Type B pancreatic cell (in vitro differentiated cells): ENCODE measurements at regions not wholly inside any gene's neighbourhood (a gene's known extent, or its start where the extent isn't known, plus 50 kb on each side); places are given as distances from the start of the nearest gene placed in this dataset.
A peak's percentile ranks its signal among the peaks of the same experiment; 100 is the strongest.

Experiments
- DNase-seq: peaks from one replicate; pipeline ENCODE4 v3.0.0; 2021; ENCODE audit warnings: mixed read lengths; ENCODE audit not compliant: unreplicated experiment; ENCODE audit errors: extremely low spot score
- H3K27ac Mint-ChIP-seq: 2 replicates; pipeline ENCODE4 v1.8.0; 2021; ENCODE audit warnings: mild to moderate bottlenecking, mixed read lengths
- H3K27me3 Mint-ChIP-seq: 2 replicates; pipeline ENCODE4 v1.8.0; 2021; ENCODE audit warnings: mixed read lengths
- H3K36me3 Mint-ChIP-seq: 2 replicates; pipeline ENCODE4 v1.8.0; 2021; ENCODE audit warnings: mixed read lengths
- H3K4me1 Mint-ChIP-seq: one replicate; pipeline ENCODE4 v1.8.0; 2021; ENCODE audit warnings: mixed read lengths; ENCODE audit not compliant: unreplicated experiment
- H3K4me3 Mint-ChIP-seq: 2 replicates; pipeline ENCODE4 v1.8.0; 2021; ENCODE audit warnings: mild to moderate bottlenecking, mixed read lengths
- H3K9me3 Mint-ChIP-seq: 2 replicates; pipeline ENCODE4 v1.8.0; 2021; ENCODE audit warnings: mixed read lengths
- TF ChIP-seq, protein P1 (sequence below): fragments of 200-600 bp; sonication (generic); conservative IDR thresholded peaks from 2 replicates; pipeline ENCODE4 v1.5.0; 2021; ENCODE audit warnings: antibody characterized with exemption, mild to moderate bottlenecking

DNA sequence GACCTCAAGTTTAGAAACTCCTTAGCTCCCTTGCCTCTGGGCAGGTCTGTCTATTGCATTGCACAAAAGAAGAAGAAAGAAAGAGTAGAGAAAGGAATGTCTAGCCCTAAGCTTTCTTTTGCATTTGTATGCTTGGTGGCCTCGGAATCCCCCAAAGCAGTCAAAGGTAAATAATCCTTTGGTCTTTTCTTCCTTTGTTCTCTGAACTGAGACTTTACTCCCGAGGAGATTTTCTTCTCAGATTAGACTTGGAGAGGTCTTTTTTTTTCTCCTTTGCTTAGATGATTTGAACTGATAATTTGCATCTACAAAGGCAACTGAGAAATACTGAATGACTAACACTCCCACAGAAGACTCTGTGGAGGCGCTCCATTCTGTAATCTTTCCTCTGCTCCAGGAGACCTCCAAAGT lies 93.2 kb downstream of the AKR1D1 start:
- Mint-ChIP-seq H3K4me3 (no peak overlapping the region), H3K27me3 (no peaks in the 10 kb centered on the region), H3K9me3 (peaks cover 13% of the 10 kb centered on the region), H3K4me1 (peaks cover 17% of the 10 kb centered on the region), H3K27ac (peak overlapping the region; percentile 37), H3K36me3 (peaks cover 5% of the 10 kb centered on the region)
- TF ChIP-seq, protein P1, sequence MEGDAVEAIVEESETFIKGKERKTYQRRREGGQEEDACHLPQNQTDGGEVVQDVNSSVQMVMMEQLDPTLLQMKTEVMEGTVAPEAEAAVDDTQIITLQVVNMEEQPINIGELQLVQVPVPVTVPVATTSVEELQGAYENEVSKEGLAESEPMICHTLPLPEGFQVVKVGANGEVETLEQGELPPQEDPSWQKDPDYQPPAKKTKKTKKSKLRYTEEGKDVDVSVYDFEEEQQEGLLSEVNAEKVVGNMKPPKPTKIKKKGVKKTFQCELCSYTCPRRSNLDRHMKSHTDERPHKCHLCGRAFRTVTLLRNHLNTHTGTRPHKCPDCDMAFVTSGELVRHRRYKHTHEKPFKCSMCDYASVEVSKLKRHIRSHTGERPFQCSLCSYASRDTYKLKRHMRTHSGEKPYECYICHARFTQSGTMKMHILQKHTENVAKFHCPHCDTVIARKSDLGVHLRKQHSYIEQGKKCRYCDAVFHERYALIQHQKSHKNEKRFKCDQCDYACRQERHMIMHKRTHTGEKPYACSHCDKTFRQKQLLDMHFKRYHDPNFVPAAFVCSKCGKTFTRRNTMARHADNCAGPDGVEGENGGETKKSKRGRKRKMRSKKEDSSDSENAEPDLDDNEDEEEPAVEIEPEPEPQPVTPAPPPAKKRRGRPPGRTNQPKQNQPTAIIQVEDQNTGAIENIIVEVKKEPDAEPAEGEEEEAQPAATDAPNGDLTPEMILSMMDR, result no peak
- DNase-seq, result no peak

DNA sequence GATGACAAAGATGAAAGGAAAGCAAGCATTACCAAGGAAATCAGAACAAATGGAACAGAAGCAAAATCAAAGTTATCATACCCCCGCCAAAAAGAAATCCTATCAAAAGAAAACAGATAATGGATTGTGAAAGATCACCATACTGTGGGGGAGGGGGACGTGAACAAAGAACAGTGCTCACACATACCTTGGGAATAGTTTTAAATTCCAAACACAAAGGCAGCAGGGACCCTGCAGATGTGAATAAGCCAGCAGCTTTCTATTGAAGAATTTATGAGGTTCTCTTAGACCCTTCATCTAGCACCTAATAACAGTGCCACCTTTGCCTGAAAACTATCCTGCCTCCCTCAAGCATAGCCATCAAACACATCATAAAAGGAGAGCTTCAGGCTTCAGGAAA lies 94.0 kb downstream of the AKR1D1 start:
- Mint-ChIP-seq H3K4me3 (no peak overlapping the region), H3K4me1 (peaks cover 17% of the 10 kb centered on the region), H3K27me3 (no peaks in the 10 kb centered on the region), H3K9me3 (peaks cover 14% of the 10 kb centered on the region), H3K27ac (no peak overlapping the region), H3K36me3 (no peaks in the 10 kb centered on the region)
- no peak for DNase-seq
- TF ChIP-seq, protein P1, result no peak

DNA sequence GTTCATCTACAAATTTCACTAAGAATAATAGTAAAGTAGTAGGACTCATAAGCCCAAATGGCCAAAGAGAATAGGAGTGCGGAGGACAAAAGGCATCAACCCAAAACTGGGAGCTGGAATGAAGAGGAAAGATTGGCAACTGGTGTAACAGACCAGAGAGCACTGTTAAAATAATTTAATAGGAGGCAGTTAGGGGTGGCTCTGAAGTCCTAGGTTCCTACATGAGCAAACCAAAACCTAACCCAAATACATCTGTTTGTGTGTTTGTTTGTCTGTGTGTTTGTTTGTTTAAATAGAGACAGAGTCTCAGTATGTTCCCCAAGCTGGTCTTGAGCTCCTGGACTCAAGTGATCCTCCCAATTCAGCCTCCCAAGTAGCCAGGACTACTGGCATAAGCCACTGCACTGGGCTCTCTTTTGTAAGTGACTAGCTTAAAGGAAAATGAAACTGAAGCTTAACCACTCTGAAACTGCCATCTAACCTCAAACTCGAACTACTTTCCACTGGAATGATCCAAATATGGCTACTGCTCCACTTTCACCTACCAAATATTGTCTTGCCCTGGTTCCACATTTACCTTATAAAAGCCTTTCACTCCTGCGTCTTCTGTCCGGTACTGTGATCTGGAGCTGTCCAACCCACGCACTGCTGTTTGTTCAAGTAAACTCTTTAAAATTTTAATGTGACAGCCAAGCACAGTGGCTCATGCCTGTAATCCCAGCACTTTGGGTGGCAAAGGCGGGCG lies 94.9 kb downstream of the AKR1D1 start:
- no peak overlapping the region for H3K4me3 Mint-ChIP-seq
- no peak overlapping the region for H3K27ac Mint-ChIP-seq
- H3K9me3 Mint-ChIP-seq, result peaks cover 14% of the 10 kb centered on the region
- peaks cover 17% of the 10 kb centered on the region for H3K4me1 Mint-ChIP-seq
- DNase-seq, result no peak
- H3K36me3 Mint-ChIP-seq, result no peaks in the 10 kb centered on the region
- H3K27me3 Mint-ChIP-seq, result no peaks in the 10 kb centered on the region
- TF ChIP-seq, protein P1, result no peak

DNA sequence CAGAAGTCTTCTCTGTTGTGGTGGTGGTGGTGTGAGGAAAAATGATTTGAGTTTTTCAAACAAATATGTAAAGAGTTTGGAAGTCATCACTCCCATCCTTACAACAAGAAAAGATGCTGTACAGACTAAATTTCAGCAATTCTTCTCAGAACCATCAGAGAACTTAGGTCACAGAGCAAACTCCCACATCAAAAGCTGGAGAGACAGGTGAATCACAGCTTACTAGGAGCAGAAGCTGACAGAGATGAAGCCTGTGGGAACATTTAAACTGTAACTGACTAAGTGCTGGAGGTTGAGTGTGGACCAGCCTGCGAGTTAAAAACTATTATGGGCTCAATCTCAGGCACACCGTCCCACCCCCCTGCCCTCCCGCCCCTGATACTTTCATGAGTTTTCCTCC lies 97.3 kb downstream of the AKR1D1 start:
- Mint-ChIP-seq H3K36me3 (no peaks in the 10 kb centered on the region), H3K4me3 (no peak overlapping the region), H3K4me1 (peaks cover 17% of the 10 kb centered on the region), H3K27ac (no peak overlapping the region), H3K9me3 (peaks cover 14% of the 10 kb centered on the region), H3K27me3 (no peaks in the 10 kb centered on the region)
- DNase-seq, result no peak
- TF ChIP-seq, protein P1, result no peak

DNA sequence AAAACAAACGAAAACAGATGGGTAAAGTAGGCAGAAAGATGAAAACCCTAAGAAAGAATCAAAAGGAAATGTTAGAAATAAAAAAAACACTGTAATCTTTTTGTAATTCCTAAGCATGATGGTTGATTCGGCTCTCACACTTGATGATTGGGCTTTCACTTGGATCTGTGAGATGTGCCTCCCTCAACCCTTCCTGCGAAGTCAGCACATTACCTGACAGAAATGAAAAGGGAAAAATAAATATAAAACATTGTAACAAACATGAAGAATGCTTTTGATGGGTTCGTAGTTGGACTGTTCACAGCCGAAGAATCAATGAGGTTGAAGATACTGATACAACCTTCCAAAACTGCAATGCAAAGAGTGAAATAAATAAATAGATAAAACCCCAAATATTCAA lies 99.8 kb downstream of the AKR1D1 start:
- H3K9me3 Mint-ChIP-seq, result peaks cover 10% of the 10 kb centered on the region
- no peak for DNase-seq
- H3K4me3 Mint-ChIP-seq, result no peak overlapping the region
- H3K36me3 Mint-ChIP-seq, result no peaks in the 10 kb centered on the region
- H3K4me1 Mint-ChIP-seq, result no peaks in the 10 kb centered on the region
- TF ChIP-seq, protein P1, result no peak
- H3K27me3 Mint-ChIP-seq, result no peaks in the 10 kb centered on the region
- H3K27ac Mint-ChIP-seq, result no peak overlapping the region
